OCI-LY1 (cell line): ENCODE measurements at regions not wholly inside any gene's neighbourhood (a gene's known extent, or its start where the extent isn't known, plus 50 kb on each side); places are given as distances from the start of the nearest gene placed in this dataset.

Experiments used
- H2AFZ ChIP-seq: fragments of 200-600 bp; sonication (generic), shearing (Covaris generic); 2 replicates; pipeline ENCODE4 v1.6.0; 2014; ENCODE audit warnings: antibody characterized with exemption, mild to moderate bottlenecking, low read length
- H3F3A ChIP-seq: fragments of 200-600 bp; sonication (generic), shearing (Covaris generic); 2 replicates; pipeline ENCODE4 v1.6.0; 2014; ENCODE audit warnings: mild to moderate bottlenecking, antibody characterized with exemption, low read length, moderate library complexity; ENCODE audit not compliant: insufficient read depth
- H3K27ac ChIP-seq: fragments of 200-600 bp; sonication (generic); 2 replicates; pipeline ENCODE4 v1.5.1; 2014; ENCODE audit warnings: low read length, mixed run types, mild to moderate bottlenecking, low read depth; ENCODE audit not compliant: poor library complexity, severe bottlenecking
- H3K27me3 ChIP-seq: fragments of 200-600 bp; sonication (generic); 2 replicates; pipeline ENCODE4 v1.6.0; 2014; ENCODE audit warnings: antibody characterized with exemption, mild to moderate bottlenecking, low read length, moderate library complexity; ENCODE audit not compliant: insufficient read depth
- H3K36me3 ChIP-seq: fragments of 200-600 bp; sonication (generic); 2 replicates; pipeline ENCODE4 v1.6.1; 2014; ENCODE audit warnings: mild to moderate bottlenecking, antibody characterized with exemption, low read length, moderate library complexity, mixed read lengths; ENCODE audit not compliant: insufficient read depth
- H3K4me1 ChIP-seq: fragments of 200-600 bp; sonication (generic); 2 replicates; pipeline ENCODE4 v1.5.1; 2014; ENCODE audit warnings: mild to moderate bottlenecking, low read length, moderate library complexity; ENCODE audit not compliant: insufficient read depth, severe bottlenecking
- H3K4me2 ChIP-seq: fragments of 200-600 bp; sonication (generic), shearing (Covaris generic); 2 replicates; pipeline ENCODE4 v1.6.1; 2014; ENCODE audit warnings: low read length
- H3K4me3 ChIP-seq: fragments of 200-600 bp; sonication (generic); 2 replicates; pipeline ENCODE4 v1.5.1; 2014; ENCODE audit warnings: low read length, low read depth, mild to moderate bottlenecking, mixed read lengths; ENCODE audit not compliant: poor library complexity, severe bottlenecking
- H3K79me2 ChIP-seq: fragments of 200-600 bp; shearing (Covaris generic); 2 replicates; pipeline ENCODE4 v1.6.1; 2016; ENCODE audit warnings: mixed run types, low read length, mixed read lengths; ENCODE audit not compliant: insufficient read depth
- H3K9ac ChIP-seq: fragments of 200-600 bp; sonication (generic), shearing (Covaris generic); 2 replicates; pipeline ENCODE4 v1.6.1; 2014; ENCODE audit warnings: mild to moderate bottlenecking, low read length, mixed read lengths
- H3K9me2 ChIP-seq: fragments of 200-600 bp; sonication (generic), shearing (Covaris generic); 2 replicates; pipeline ENCODE4 v1.6.1; 2014; ENCODE audit warnings: low read depth, mild to moderate bottlenecking, low read length, mixed read lengths
- H3K9me3 ChIP-seq: fragments of 200-600 bp; shearing (Covaris generic); 2 replicates; pipeline ENCODE4 v1.6.1; 2014; ENCODE audit warnings: low read length, mixed read lengths
- H4K20me1 ChIP-seq: fragments of 200-600 bp; sonication (generic), shearing (Covaris generic); 2 replicates; pipeline ENCODE4 v1.6.0; 2016; ENCODE audit warnings: mild to moderate bottlenecking, low read length; ENCODE audit not compliant: insufficient read depth
- CTCF ChIP-seq: fragments of 200-600 bp; sonication (generic), shearing (Covaris generic); IDR thresholded peaks from 2 replicates; pipeline ENCODE4 v1.5.1; 2017; ENCODE audit warnings: mild to moderate bottlenecking, antibody characterized with exemption, low read length, moderate library complexity, mixed read lengths
- EZH2 ChIP-seq: fragments of 200-600 bp; sonication (generic), shearing (Covaris generic); IDR thresholded peaks from 2 replicates; pipeline ENCODE4 v1.8.0; 2017; ENCODE audit warnings: borderline replicate concordance, mixed run types, mild to moderate bottlenecking, antibody characterized with exemption, low read length, moderate library complexity, mixed read lengths

DNA sequence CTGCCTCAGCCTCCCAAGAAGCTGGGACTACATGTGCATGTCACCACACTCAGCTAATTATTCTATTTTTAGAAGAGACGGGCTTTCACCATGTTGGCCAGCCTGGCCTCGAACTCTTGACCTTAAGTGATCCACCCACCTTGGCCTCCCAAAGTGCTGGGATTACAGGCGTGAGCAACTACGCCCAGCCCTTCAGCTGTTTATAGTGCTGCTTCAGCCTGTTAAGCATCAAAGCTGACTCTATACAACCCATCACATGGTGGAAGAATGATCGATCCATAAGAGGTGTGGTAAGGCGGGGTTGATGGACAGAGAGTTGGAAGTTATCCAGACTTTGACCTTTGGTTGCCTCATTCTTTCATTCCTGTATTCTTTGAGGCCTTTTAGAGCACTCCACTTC, 56.2 kb upstream of the RAPGEF2 start:
- Histone ChIP-seq H3K79me2 (no peaks in the 10 kb centered on the region), H3K4me3 (no peak overlapping the region), H3K9ac (no peak overlapping the region), H3K4me1 (no peaks in the 10 kb centered on the region), H3K36me3 (no peaks in the 10 kb centered on the region), H3K9me2 (no peaks in the 10 kb centered on the region), H2AFZ (no peak overlapping the region), H3K27ac (no peak overlapping the region), H3K4me2 (no peak overlapping the region), H3K27me3 (no peaks in the 10 kb centered on the region), H3F3A (no peaks in the 10 kb centered on the region), H4K20me1 (no peaks in the 10 kb centered on the region), H3K9me3 (no peaks in the 10 kb centered on the region)
- TF ChIP-seq EZH2 (no peak), CTCF (no peak)

- no peak overlapping the region for H3K4me3 ChIP-seq
- H3K4me1 ChIP-seq: no peaks in the 10 kb centered on the region
- H3K36me3 ChIP-seq: no peaks in the 10 kb centered on the region
- H3K9me2 ChIP-seq: no peaks in the 10 kb centered on the region
- H3K27me3 ChIP-seq: no peaks in the 10 kb centered on the region
- H3K79me2 ChIP-seq: no peaks in the 10 kb centered on the region
- no peak overlapping the region for H3K27ac ChIP-seq
- TF ChIP-seq CTCF: no peak
- TF ChIP-seq EZH2: no peak
- no peaks in the 10 kb centered on the region for H4K20me1 ChIP-seq
- H2AFZ ChIP-seq: no peak overlapping the region
- no peaks in the 10 kb centered on the region for H3K9me3 ChIP-seq
- no peak overlapping the region for H3K4me2 ChIP-seq
- H3K9ac ChIP-seq: no peak overlapping the region
- H3F3A ChIP-seq: no peaks in the 10 kb centered on the region
Observed at GRCh38 chr4:159047478-159048165, 55.3 kb upstream of the RAPGEF2 start.

- Histone ChIP-seq H4K20me1 (no peaks in the 10 kb centered on the region), H3K9ac (no peak overlapping the region), H3K36me3 (no peaks in the 10 kb centered on the region), H3F3A (no peaks in the 10 kb centered on the region), H3K79me2 (no peaks in the 10 kb centered on the region), H2AFZ (no peak overlapping the region), H3K4me3 (no peak overlapping the region), H3K9me3 (no peaks in the 10 kb centered on the region), H3K27me3 (no peaks in the 10 kb centered on the region), H3K4me2 (no peak overlapping the region), H3K9me2 (no peaks in the 10 kb centered on the region), H3K27ac (no peak overlapping the region), H3K4me1 (no peaks in the 10 kb centered on the region)
- TF ChIP-seq CTCF (no peak), EZH2 (no peak)
Observed at GRCh38 chr4:159048166-159048886, 54.6 kb upstream of the RAPGEF2 start.
